Esophagus squamous epithelium (tissue), 5 donors: ENCODE measurements at regions not wholly inside any gene's neighbourhood (a gene's known extent, or its start where the extent isn't known, plus 50 kb on each side); places are given as distances from the start of the nearest gene placed in this dataset.

ENCODE experiments used
- DNase-seq: peaks from one replicate; lab custom pipeline; 2025; lab: John Stamatoyannopoulos, UW
- H3K27ac ChIP-seq, 4 donors: fragments of 200-600 bp; sonication (generic); one replicate each; pipeline ENCODE4 v1.5.1; 2016 to 2019; ENCODE audit warnings: mild to moderate bottlenecking in 1 of 4
- H3K27me3 ChIP-seq, 4 donors: fragments of 200-600 bp; sonication (generic); 1 replicate in 3 of 4; 2 replicates in 1 of 4; pipeline versions ENCODE4 v1.5.1 to v1.6.0; 2017 to 2021; ENCODE audit warnings: antibody characterized with exemption in 1 of 4
- H3K36me3 ChIP-seq, 3 donors: fragments of 200-600 bp; sonication (generic); one replicate each; pipeline ENCODE4 v1.5.1; 2016 to 2019
- H3K4me1 ChIP-seq, 3 donors: fragments of 200-600 bp; sonication (generic); one replicate each; pipeline ENCODE4 v1.5.1; 2017 to 2019
- H3K4me3 ChIP-seq, 4 donors: fragments of 200-600 bp; sonication (generic); 1 replicate in 3 of 4; 2 replicates in 1 of 4; pipeline ENCODE4 v1.5.1; 2016 to 2019; ENCODE audit warnings: mild to moderate bottlenecking in 2 of 4, moderate library complexity in 1 of 4
- H3K9me3 ChIP-seq, 3 donors: fragments of 200-600 bp; sonication (generic); one replicate each; pipeline ENCODE4 v1.5.1; 2016 to 2019
- POLR2A ChIP-seq, 4 donors: fragments of 450-650 bp; IDR thresholded peaks; one replicate each; pipeline ENCODE4 v1.6.1; 2017; ENCODE audit warnings: antibody characterized with exemption in 4 of 4, mild to moderate bottlenecking in 4 of 4, moderate library complexity in 3 of 4
- WGBS, 2 donors: methylation state at CpG; one replicate each; pipeline ENCODE4 v1.1.5; 2018; 5-methylcytosine and 5-hydroxymethylcytosine counted together
- intact Hi-C: fragments of 100-400 bp; cut with DNase I; formaldehyde crosslinking; loops from one replicate; pipeline ENCODE4 v1.15.0; 2022
- TF ChIP-seq, protein P1 (sequence below), 6 experiments: fragments of 450-650 bp in 4 of 6; fragments of 200-600 bp in 2 of 6; sonication (generic) in 2 of 6; IDR thresholded peaks; one replicate each; pipeline ENCODE4 v1.5.1; 2016 to 2019; ENCODE audit warnings: antibody characterized with exemption in 6 of 6, mild to moderate bottlenecking in 4 of 6, moderate library complexity in 4 of 6
- donor health status: DM: yes; HTN: yes; CAD: no.

DNA sequence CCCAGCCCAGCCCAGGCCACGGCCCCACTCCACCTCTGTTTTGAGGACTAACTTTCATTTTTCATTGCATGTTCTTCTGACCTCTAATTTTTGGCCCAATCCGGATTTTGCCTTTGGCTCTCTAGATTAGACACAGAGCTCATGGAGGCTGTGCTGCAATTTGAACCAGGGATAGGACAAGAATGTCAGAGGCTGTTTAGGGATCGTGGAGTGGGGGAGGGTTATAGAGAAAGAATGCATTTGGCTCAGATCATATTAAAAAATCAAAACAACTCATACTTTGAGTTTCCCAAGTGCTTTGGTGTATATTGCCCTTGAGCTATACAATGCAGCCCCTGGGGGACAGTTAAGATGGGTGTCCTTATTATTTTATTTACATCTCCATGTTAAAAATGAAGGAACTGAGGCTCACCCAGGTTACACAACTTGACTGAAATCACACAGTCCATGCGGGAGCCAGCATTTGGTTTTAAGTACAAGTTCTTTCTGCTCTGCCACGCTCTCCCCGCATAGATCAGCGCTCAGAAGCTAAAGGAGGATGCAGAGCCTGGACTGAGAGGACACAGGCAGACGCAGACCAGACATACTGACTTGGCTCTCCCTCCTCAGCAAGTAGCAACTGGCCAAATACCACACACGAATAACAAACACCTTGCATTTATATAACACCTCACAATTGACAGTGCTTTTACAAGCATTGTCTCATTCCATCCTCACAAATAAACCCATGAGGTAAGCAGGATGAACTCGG, 126.4 kb upstream of the RAI14 start:
- no peak for DNase-seq
- H3K9me3 ChIP-seq, result no peaks in the 10 kb centered on the region
- no peaks in the 10 kb centered on the region for H3K36me3 ChIP-seq
- H3K27ac ChIP-seq, result no peak overlapping the region
- H3K27me3 ChIP-seq, result no peaks in the 10 kb centered on the region
- 44 to 55% methylated on average over 9 to 10 of the region's 10 CpGs for WGBS, 2 donors
- H3K4me3 ChIP-seq, result no peak overlapping the region
- intact Hi-C loops, result loop anchor here (10.0 kb wide), 2 partner anchors 45 to 365 kb away; no protein-coding TSS in a partner anchor
- peaks cover 0 to 20% (median 0%) of the 10 kb centered on the region in 3 donors for H3K4me1 ChIP-seq
- TF ChIP-seq, protein P1, sequence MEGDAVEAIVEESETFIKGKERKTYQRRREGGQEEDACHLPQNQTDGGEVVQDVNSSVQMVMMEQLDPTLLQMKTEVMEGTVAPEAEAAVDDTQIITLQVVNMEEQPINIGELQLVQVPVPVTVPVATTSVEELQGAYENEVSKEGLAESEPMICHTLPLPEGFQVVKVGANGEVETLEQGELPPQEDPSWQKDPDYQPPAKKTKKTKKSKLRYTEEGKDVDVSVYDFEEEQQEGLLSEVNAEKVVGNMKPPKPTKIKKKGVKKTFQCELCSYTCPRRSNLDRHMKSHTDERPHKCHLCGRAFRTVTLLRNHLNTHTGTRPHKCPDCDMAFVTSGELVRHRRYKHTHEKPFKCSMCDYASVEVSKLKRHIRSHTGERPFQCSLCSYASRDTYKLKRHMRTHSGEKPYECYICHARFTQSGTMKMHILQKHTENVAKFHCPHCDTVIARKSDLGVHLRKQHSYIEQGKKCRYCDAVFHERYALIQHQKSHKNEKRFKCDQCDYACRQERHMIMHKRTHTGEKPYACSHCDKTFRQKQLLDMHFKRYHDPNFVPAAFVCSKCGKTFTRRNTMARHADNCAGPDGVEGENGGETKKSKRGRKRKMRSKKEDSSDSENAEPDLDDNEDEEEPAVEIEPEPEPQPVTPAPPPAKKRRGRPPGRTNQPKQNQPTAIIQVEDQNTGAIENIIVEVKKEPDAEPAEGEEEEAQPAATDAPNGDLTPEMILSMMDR (IDR thresholded peaks at IDR 0.05), result no peak
- TF ChIP-seq POLR2A (IDR thresholded peaks at IDR 0.05), result no peak

- peaks cover 0 to 25% (median 0%) of the 10 kb centered on the region in 3 donors for H3K4me1 ChIP-seq
Observed at GRCh38 chr5:34530637-34531036, 125.5 kb upstream of the RAI14 start.

GRCh38 chr5:34531751-34532360, 124.3 kb upstream of the RAI14 start:
- WGBS, 2 donors, result 67 to 70% methylated on average over 8 of the region's 8 CpGs
- Histone ChIP-seq H3K9me3 (no peaks in the 10 kb centered on the region), H3K27me3 (no peaks in the 10 kb centered on the region), H3K27ac (no peak overlapping the region), H3K4me1 (peaks cover 0 to 30% (median 0%) of the 10 kb centered on the region in 3 donors), H3K4me3 (no peak overlapping the region), H3K36me3 (no peaks in the 10 kb centered on the region)
- TF ChIP-seq, protein P1 (IDR thresholded peaks at IDR 0.05), result no peak
- TF ChIP-seq POLR2A (IDR thresholded peaks at IDR 0.05), result no peak
- no peak for DNase-seq
- intact Hi-C loops, result loop anchor here (10.0 kb wide), 1 partner anchor 47 kb away; no protein-coding TSS in a partner anchor

More at GRCh38 chr5:34530637-34531036, 125.5 kb upstream of the RAI14 start:
- Histone ChIP-seq H3K27ac (no peak overlapping the region), H3K9me3 (no peaks in the 10 kb centered on the region), H3K27me3 (no peaks in the 10 kb centered on the region), H3K36me3 (no peaks in the 10 kb centered on the region), H3K4me3 (no peak overlapping the region)
- TF ChIP-seq POLR2A (IDR thresholded peaks at IDR 0.05), result no peak
- TF ChIP-seq, protein P1 (IDR thresholded peaks at IDR 0.05), result no peak
- intact Hi-C loops, result loop anchor here (10.0 kb wide), 1 partner anchor 46 kb away; no protein-coding TSS in a partner anchor
- no peak for DNase-seq
- WGBS, 2 donors, result 57% methylated on average over 2 of the region's 2 CpGs; no CpG with 5 or more reads in 1 of the 2 donors

GRCh38 chr5:34533582-34534522, 122.3 kb upstream of the RAI14 start:
- H3K4me3 ChIP-seq, result no peak overlapping the region
- H3K4me1 ChIP-seq, result peaks cover 0 to 30% (median 0%) of the 10 kb centered on the region in 3 donors
- H3K27me3 ChIP-seq, result no peaks in the 10 kb centered on the region
- no peak for DNase-seq
- TF ChIP-seq, protein P1 (IDR thresholded peaks at IDR 0.05), result no peak
- no peak for TF ChIP-seq POLR2A (IDR thresholded peaks at IDR 0.05)
- WGBS, 2 donors, result 41 to 62% methylated on average over 4 of the region's 4 CpGs
- H3K9me3 ChIP-seq, result no peaks in the 10 kb centered on the region
- no peak overlapping the region for H3K27ac ChIP-seq
- intact Hi-C loops, result loop anchor here (10.0 kb wide), 1 partner anchor 49 kb away; no protein-coding TSS in a partner anchor
- no peaks in the 10 kb centered on the region for H3K36me3 ChIP-seq
